Keratinocyte (primary cell): ENCODE measurements at regions not wholly inside any gene's neighbourhood (a gene's known extent, or its start where the extent isn't known, plus 50 kb on each side); places are given as distances from the start of the nearest gene placed in this dataset.
"Not testable (repeated sequence)": the region's sequence is repeated elsewhere in the genome, so short reads cannot be mapped to it uniquely, and the experiment has no call there.

ENCODE experiments used
- DNase-seq: peaks from one replicate; pipeline ENCODE4 v3.0.0-alpha.2; 2011; ENCODE audit warnings: low read depth, missing footprints, low spot score
- FAIRE-seq: peaks from 2 replicates; lab custom pipeline; 2011; peaks lifted over from hg19 to GRCh38; lab: Jason Lieb, UNC
- H2AFZ ChIP-seq: 2 replicates; pipeline ENCODE4 v1.6.0; 2012; ENCODE audit warnings: low read length, control low read depth, inconsistent platforms; ENCODE audit not compliant: control insufficient read depth
- H3K27ac ChIP-seq: 2 replicates; pipeline ENCODE4 v1.5.1; 2011; ENCODE audit warnings: low read length; ENCODE audit not compliant: control insufficient read depth, insufficient read depth
- H3K27me3 ChIP-seq: 3 replicates; pipeline ENCODE4 v1.6.0; 2011; ENCODE audit warnings: low read length; ENCODE audit not compliant: control insufficient read depth, insufficient read depth; ENCODE audit errors: extremely low read depth
- H3K36me3 ChIP-seq, 2 experiments: 2 replicates in 1 of 2; 3 replicates in 1 of 2; pipeline ENCODE4 v1.5.1; 2011; ENCODE audit warnings: low read length in 2 of 2, mild to moderate bottlenecking in 1 of 2; ENCODE audit not compliant: control insufficient read depth in 2 of 2, insufficient read depth in 2 of 2; ENCODE audit errors: extremely low read depth in 1 of 2
- H3K4me1 ChIP-seq: 3 replicates; pipeline ENCODE4 v1.5.1; 2011; ENCODE audit warnings: low read length; ENCODE audit not compliant: control insufficient read depth, insufficient read depth; ENCODE audit errors: extremely low read depth
- H3K4me2 ChIP-seq: 3 replicates; pipeline ENCODE4 v1.6.0; 2011; ENCODE audit warnings: low read depth, low read length; ENCODE audit not compliant: control insufficient read depth, insufficient read depth; ENCODE audit errors: extremely low read depth
- H3K4me3 ChIP-seq, 3 experiments: fragments of 200-600 bp in 1 of 3; sonication (generic) in 1 of 3; 2 replicates in 2 of 3; 3 replicates in 1 of 3; pipeline ENCODE4 v1.5.1; 2011 to 2016; ENCODE audit warnings: low read length in 3 of 3, mild to moderate bottlenecking in 3 of 3, control low read depth in 2 of 3, inconsistent platforms in 1 of 3, low read depth in 1 of 3, mixed read lengths in 1 of 3, mixed run types in 1 of 3, moderate library complexity in 1 of 3; ENCODE audit not compliant: control insufficient read depth in 2 of 3, insufficient read depth in 2 of 3; ENCODE audit errors: extremely low read depth in 1 of 3
- H3K79me2 ChIP-seq: 2 replicates; pipeline ENCODE4 v1.6.0; 2012; ENCODE audit warnings: low read length; ENCODE audit not compliant: control insufficient read depth, insufficient read depth
- H3K9ac ChIP-seq: 3 replicates; pipeline ENCODE4 v1.6.0; 2011; ENCODE audit warnings: low read length; ENCODE audit not compliant: control insufficient read depth, insufficient read depth; ENCODE audit errors: extremely low read depth
- H3K9me1 ChIP-seq: 3 replicates; pipeline ENCODE4 v1.6.0; 2011; ENCODE audit warnings: low read length; ENCODE audit not compliant: control insufficient read depth, insufficient read depth; ENCODE audit errors: extremely low read depth
- H3K9me3 ChIP-seq: 2 replicates; pipeline ENCODE4 v1.5.1; 2012; ENCODE audit warnings: low read depth, low read length; ENCODE audit not compliant: control insufficient read depth
- H4K20me1 ChIP-seq: 3 replicates; pipeline ENCODE4 v1.6.0; 2011; ENCODE audit warnings: low read length; ENCODE audit not compliant: control insufficient read depth, insufficient read depth; ENCODE audit errors: extremely low read depth
- CTCF ChIP-seq, 3 experiments: IDR thresholded peaks in 1 of 3; conservative IDR thresholded peaks in 1 of 3; optimal IDR thresholded peaks in 1 of 3; 2 replicates in 2 of 3; 3 replicates in 1 of 3; pipeline versions ENCODE3 to v1.5.1; 2011; ENCODE audit warnings: low read length in 3 of 3, mild to moderate bottlenecking in 3 of 3, moderate library complexity in 2 of 3, control low read depth in 1 of 3, inconsistent platforms in 1 of 3; ENCODE audit not compliant: insufficient read depth in 2 of 3; ENCODE audit errors: extremely low read depth in 1 of 3
- EZH2 ChIP-seq: IDR thresholded peaks from one replicate; pipeline ENCODE4 v1.6.1; 2012; ENCODE audit warnings: inconsistent platforms, mild to moderate bottlenecking, low read length, moderate library complexity
- dilution Hi-C: fragments of 300-500 bp; cut with MboI; formaldehyde crosslinking; loops from one replicate; pipeline ENCODE4 v1.7.0; 2020; ENCODE audit warnings: low sequenced_read_pairs; ENCODE audit not compliant: extremely low pct_ligation_motif_present

- no peak overlapping the region for H3K27ac ChIP-seq
- no peak overlapping the region for H3K9ac ChIP-seq
- no peak for DNase-seq
- H3K36me3 ChIP-seq, result no peaks in the 10 kb centered on the region
- H3K9me3 ChIP-seq, result no peaks in the 10 kb centered on the region
- no peak overlapping the region for H3K4me3 ChIP-seq
- H2AFZ ChIP-seq, result no peak overlapping the region
- no peak for FAIRE-seq
- TF ChIP-seq EZH2 (no peak), CTCF (optimal IDR thresholded peaks at IDR 0.05 in 1 of 3, IDR thresholded peaks at IDR 0.05 in 1 of 3, conservative IDR thresholded peaks at IDR 0.05 in 1 of 3; ENCODE audit: extremely low read depth in 1 of 3, insufficient read depth in 2 of 3, low read length in 3 of 3) (no peak)
- no peaks in the 10 kb centered on the region for H3K9me1 ChIP-seq
- H4K20me1 ChIP-seq, result no peaks in the 10 kb centered on the region
- H3K27me3 ChIP-seq, result no peaks in the 10 kb centered on the region
- H3K4me2 ChIP-seq, result no peak overlapping the region
- H3K79me2 ChIP-seq, result no peaks in the 10 kb centered on the region
- dilution Hi-C loops, result no loop called here
- peaks cover 18% of the 10 kb centered on the region for H3K4me1 ChIP-seq
These were observed 70.5 kb upstream of the ZNF217 start for GRCh38 chr20:53664121-53664520.

- FAIRE-seq, H3K27ac ChIP-seq, H2AFZ ChIP-seq, H3K9me1 ChIP-seq, H3K9ac ChIP-seq, H3K79me2 ChIP-seq, H3K9me3 ChIP-seq, DNase-seq, H3K36me3 ChIP-seq, dilution Hi-C loops, H3K4me2 ChIP-seq, H3K27me3 ChIP-seq, H3K4me3 ChIP-seq, H4K20me1 ChIP-seq: not testable (repeated sequence)
- peaks cover 21% of the 10 kb centered on the region for H3K4me1 ChIP-seq
These were observed 69.9 kb upstream of the ZNF217 start for GRCh38 chr20:53663521-53663920.

GRCh38 chr20:53662595-53662994, 69.0 kb upstream of the ZNF217 start:
- no peaks in the 10 kb centered on the region for H3K27me3 ChIP-seq
- no peak for FAIRE-seq
- H4K20me1 ChIP-seq, result no peaks in the 10 kb centered on the region
- H3K79me2 ChIP-seq, result no peaks in the 10 kb centered on the region
- no peak for DNase-seq
- no peaks in the 10 kb centered on the region for H3K9me3 ChIP-seq
- no peak overlapping the region for H3K27ac ChIP-seq
- no peak overlapping the region for H3K4me3 ChIP-seq
- dilution Hi-C loops, result no loop called here
- TF ChIP-seq EZH2, result no peak
- no peak for TF ChIP-seq CTCF (optimal IDR thresholded peaks at IDR 0.05 in 1 of 3, IDR thresholded peaks at IDR 0.05 in 1 of 3, conservative IDR thresholded peaks at IDR 0.05 in 1 of 3; ENCODE audit: extremely low read depth in 1 of 3, insufficient read depth in 2 of 3, low read length in 3 of 3)
- H3K4me1 ChIP-seq, result peaks cover 28% of the 10 kb centered on the region
- H3K9ac ChIP-seq, result no peak overlapping the region
- no peak overlapping the region for H3K4me2 ChIP-seq
- H3K36me3 ChIP-seq, result no peaks in the 10 kb centered on the region
- H2AFZ ChIP-seq, result no peak overlapping the region
- H3K9me1 ChIP-seq, result no peaks in the 10 kb centered on the region
